GOT3 (cell line): ENCODE measurements at regions not wholly inside any gene's neighbourhood (a gene's known extent, or its start where the extent isn't known, plus 50 kb on each side); places are given as distances from the start of the nearest gene placed in this dataset.
"Not testable (repeated sequence)": the region's sequence is repeated elsewhere in the genome, so short reads cannot be mapped to it uniquely, and the experiment has no call there.

Experiments
- DNase-seq: peaks from one replicate; lab custom pipeline; 2025; ENCODE audit warnings: mixed read lengths; lab: John Stamatoyannopoulos, UW

GRCh38 chr5:34188001-34188822 lies 145.2 kb upstream of the C1QTNF3 start:
- DNase-seq = not testable (repeated sequence)

- not testable (repeated sequence) for DNase-seq
Observed at GRCh38 chr5:34189246-34189645, 146.2 kb upstream of the C1QTNF3 start.

- DNase-seq = not testable (repeated sequence)
Observed at GRCh38 chr5:34189752-34190411, 146.9 kb upstream of the C1QTNF3 start.

- not testable (repeated sequence) for DNase-seq
Observed at GRCh38 chr5:34190466-34190865, 147.5 kb upstream of the C1QTNF3 start.

- not testable (repeated sequence) for DNase-seq
Observed at GRCh38 chr5:34191279-34191744, 148.3 kb upstream of the C1QTNF3 start.

- DNase-seq = not testable (repeated sequence)
Observed at GRCh38 chr5:34192064-34192922, 149.3 kb upstream of the C1QTNF3 start.

GRCh38 chr5:34192923-34193262 lies 149.9 kb upstream of the C1QTNF3 start:
- DNase-seq = not testable (repeated sequence)

GRCh38 chr5:34193297-34193696 lies 150.3 kb upstream of the C1QTNF3 start:
- DNase-seq = not testable (repeated sequence)

GRCh38 chr5:34193804-34194203 lies 150.8 kb upstream of the C1QTNF3 start:
- DNase-seq = not testable (repeated sequence)

- not testable (repeated sequence) for DNase-seq
Observed at GRCh38 chr5:34196091-34196490, 153.1 kb upstream of the C1QTNF3 start.

- not testable (repeated sequence) for DNase-seq
Observed at GRCh38 chr5:34205347-34205746, 162.3 kb upstream of the C1QTNF3 start.

- not testable (repeated sequence) for DNase-seq
Observed at GRCh38 chr5:34217386-34217785, 174.4 kb upstream of the C1QTNF3 start.

GRCh38 chr5:34221329-34222073 lies 178.5 kb upstream of the C1QTNF3 start:
- not testable (repeated sequence) for DNase-seq

- DNase-seq = not testable (repeated sequence)
Observed at GRCh38 chr5:34223158-34223557, 180.1 kb upstream of the C1QTNF3 start.

- not testable (repeated sequence) for DNase-seq
Observed at GRCh38 chr5:34230402-34230801, 187.4 kb upstream of the C1QTNF3 start.

GRCh38 chr5:34243802-34244201 lies 200.8 kb upstream of the C1QTNF3 start:
- not testable (repeated sequence) for DNase-seq

- DNase-seq = not testable (repeated sequence)
Observed at GRCh38 chr5:34244281-34245031, 201.4 kb upstream of the C1QTNF3 start.

GRCh38 chr5:34245032-34245394 lies 202.0 kb upstream of the C1QTNF3 start:
- not testable (repeated sequence) for DNase-seq

GRCh38 chr5:34245813-34246212 lies 202.8 kb upstream of the C1QTNF3 start:
- DNase-seq = not testable (repeated sequence)

- not testable (repeated sequence) for DNase-seq
Observed at GRCh38 chr5:34258598-34258997, 215.6 kb upstream of the C1QTNF3 start.

GRCh38 chr5:34261020-34261419 lies 218.0 kb upstream of the C1QTNF3 start:
- not testable (repeated sequence) for DNase-seq
